IMR-90 (cell line): ENCODE measurements at regions not wholly inside any gene's neighbourhood (a gene's known extent, or its start where the extent isn't known, plus 50 kb on each side); places are given as distances from the start of the nearest gene placed in this dataset.
"Not testable (repeated sequence)": the region's sequence is repeated elsewhere in the genome, so short reads cannot be mapped to it uniquely, and the experiment has no call there.

Experiments
- ATAC-seq: fragments of 200-7000 bp; cut with Tn5 transposase; 2 replicates; pipeline ENCODE4 v1.9.1; 2020; ENCODE audit warnings: low read depth, mild to moderate bottlenecking, moderate library complexity
- BruUV-seq: library from RNA; stranded (reverse); fragments of 400-500 nt; replicated peaks from 2 replicates; lab custom pipeline; 2021; lab: Mats Ljungman, UMichigan
- CTCF ChIA-PET: fragments of 300-600 bp; formaldehyde crosslinking; extraction: SDS; loops from one replicate; lab custom pipeline; 2021; ENCODE audit warnings: antibody characterized with exemption; lab: Yijun Ruan, JAX
- POLR2A ChIA-PET: fragments of 300-600 bp; sonication (Branson Sonifier 250); formaldehyde crosslinking; loops from one replicate; lab custom pipeline; 2022; ENCODE audit warnings: antibody characterized with exemption; ENCODE audit not compliant: unreplicated experiment; lab: Charles Lee
- DNase-seq: peaks from one replicate; pipeline ENCODE4 v3.0.0; 2013
- H2AFZ ChIP-seq: replicated peaks from 2 replicates; pipeline ENCODE3; 2013; ENCODE audit warnings: low read length, mild to moderate bottlenecking; ENCODE audit not compliant: poor library complexity
- H2AK5ac ChIP-seq: 2 replicates; pipeline ENCODE4 v1.6.1; 2013; ENCODE audit warnings: low read depth, low read length, inconsistent platforms
- H2AK9ac ChIP-seq: replicated peaks from 2 replicates; pipeline ENCODE3; 2013; ENCODE audit warnings: mild to moderate bottlenecking, low read depth, low read length, moderate library complexity; ENCODE audit not compliant: poor library complexity
- H2BK120ac ChIP-seq: 2 replicates; pipeline ENCODE4 v1.6.1; 2013; ENCODE audit warnings: low read depth, low read length, inconsistent platforms
- H2BK15ac ChIP-seq: 3 replicates; pipeline ENCODE4 v1.6.1; 2013; ENCODE audit warnings: low read depth, low read length, inconsistent platforms
- H2BK20ac ChIP-seq: 2 replicates; pipeline ENCODE4 v1.6.1; 2013; ENCODE audit warnings: low read depth, mild to moderate bottlenecking, inconsistent platforms, low read length, moderate library complexity
- H2BK5ac ChIP-seq: 2 replicates; pipeline ENCODE4 v1.6.1; 2013; ENCODE audit warnings: mild to moderate bottlenecking, low read depth, low read length, inconsistent platforms; ENCODE audit not compliant: poor library complexity, severe bottlenecking
- H3K14ac ChIP-seq: replicated peaks from 2 replicates; pipeline ENCODE4 v1.6.1; 2013; ENCODE audit warnings: low read depth, low read length, inconsistent platforms
- H3K18ac ChIP-seq: 2 replicates; pipeline ENCODE4 v1.6.1; 2013; ENCODE audit warnings: low read depth, low read length, control low read depth
- H3K23ac ChIP-seq: 2 replicates; pipeline ENCODE4 v1.6.1; 2013; ENCODE audit warnings: low read depth, low read length, inconsistent platforms
- H3K27ac ChIP-seq: 2 replicates; pipeline ENCODE4 v1.5.1; 2013; ENCODE audit warnings: mild to moderate bottlenecking, control low read depth, low read length; ENCODE audit not compliant: insufficient read depth
- H3K27me3 ChIP-seq: 2 replicates; pipeline ENCODE4 v1.6.1; 2013; ENCODE audit warnings: low read length; ENCODE audit not compliant: control insufficient read depth, insufficient read depth
- H3K36me3 ChIP-seq: 2 replicates; pipeline ENCODE4 v1.6.1; 2013; ENCODE audit warnings: low read length, mixed read lengths; ENCODE audit not compliant: control insufficient read depth, insufficient read depth
- H3K4ac ChIP-seq: 2 replicates; pipeline ENCODE4 v1.6.1; 2013; ENCODE audit warnings: low read depth, low read length, inconsistent platforms
- H3K4me1 ChIP-seq: 2 replicates; pipeline ENCODE4 v1.6.1; 2013; ENCODE audit warnings: low read length, mixed read lengths; ENCODE audit not compliant: control insufficient read depth, insufficient read depth
- H3K4me2 ChIP-seq: 2 replicates; pipeline ENCODE4 v1.6.1; 2013; ENCODE audit warnings: low read depth, mild to moderate bottlenecking, control low read depth, low read length, moderate library complexity
- H3K4me3 ChIP-seq: 2 replicates; pipeline ENCODE4 v1.5.1; 2013; ENCODE audit warnings: low read depth, mild to moderate bottlenecking, control low read depth, low read length, moderate library complexity; ENCODE audit not compliant: insufficient read depth
- H3K56ac ChIP-seq: 2 replicates; pipeline ENCODE4 v1.6.1; 2013; ENCODE audit warnings: low read length, inconsistent platforms; ENCODE audit not compliant: insufficient read depth; ENCODE audit errors: extremely low read depth
- H3K79me1 ChIP-seq, 2 experiments: 2 replicates each; pipeline ENCODE4 v1.6.1; 2013; ENCODE audit warnings: low read length in 2 of 2, inconsistent platforms in 1 of 2, low read depth in 1 of 2
- H3K9ac ChIP-seq: 2 replicates; pipeline ENCODE4 v1.6.1; 2013; ENCODE audit warnings: low read depth, low read length, control low read depth
- H3K9me1 ChIP-seq: 2 replicates; pipeline ENCODE4 v1.6.1; 2013; ENCODE audit warnings: low read length, inconsistent platforms; ENCODE audit not compliant: insufficient read depth
- H3K9me3 ChIP-seq: 2 replicates; pipeline ENCODE4 v1.6.1; 2013; ENCODE audit warnings: low read length; ENCODE audit not compliant: control insufficient read depth, insufficient read depth
- H4K20me1 ChIP-seq: 2 replicates; pipeline ENCODE4 v1.6.1; 2013; ENCODE audit warnings: low read length, inconsistent platforms; ENCODE audit not compliant: insufficient read depth
- H4K5ac ChIP-seq: 2 replicates; pipeline ENCODE4 v1.6.1; 2013; ENCODE audit warnings: mild to moderate bottlenecking, low read depth, low read length, control low read depth
- H4K8ac ChIP-seq, 2 experiments: 2 replicates each; pipeline ENCODE4 v1.6.1; 2013; ENCODE audit warnings: low read depth in 2 of 2, low read length in 2 of 2, control low read depth in 1 of 2, inconsistent platforms in 1 of 2
- H4K91ac ChIP-seq: 2 replicates; pipeline ENCODE4 v1.6.1; 2013; ENCODE audit warnings: low read depth, low read length, inconsistent platforms; ENCODE audit not compliant: insufficient read depth
- WGBS, 2 experiments: methylation state at CpG; one replicate each; pipeline versions ENCODE4 v1.1.5 to v1.1.7; 2013; ENCODE audit warnings: missing lambda C conversion rate in 2 of 2; ENCODE audit not compliant: insufficient read length in 1 of 2; ENCODE audit errors: extremely low coverage in 2 of 2; 5-methylcytosine and 5-hydroxymethylcytosine counted together
- dilution Hi-C: fragments of 300-500 bp; cut with HindIII; formaldehyde crosslinking; loops from one replicate; pipeline ENCODE4 v1.14.3; 2018; ENCODE audit warnings: low sequenced_read_pairs; ENCODE audit not compliant: unreplicated experiment
- in situ Hi-C: fragments of 300-500 bp; cut with MboI; formaldehyde crosslinking; loops from 3 replicates; pipeline ENCODE4 v1.14.3; 2019; ENCODE audit warnings: low sequenced_read_pairs, inconsistent platforms, mixed read lengths
- intact Hi-C: fragments of 100-400 bp; cut with micrococcal nuclease; formaldehyde crosslinking; loops from 2 replicates; pipeline ENCODE4 v1.10.0; 2022

DNA sequence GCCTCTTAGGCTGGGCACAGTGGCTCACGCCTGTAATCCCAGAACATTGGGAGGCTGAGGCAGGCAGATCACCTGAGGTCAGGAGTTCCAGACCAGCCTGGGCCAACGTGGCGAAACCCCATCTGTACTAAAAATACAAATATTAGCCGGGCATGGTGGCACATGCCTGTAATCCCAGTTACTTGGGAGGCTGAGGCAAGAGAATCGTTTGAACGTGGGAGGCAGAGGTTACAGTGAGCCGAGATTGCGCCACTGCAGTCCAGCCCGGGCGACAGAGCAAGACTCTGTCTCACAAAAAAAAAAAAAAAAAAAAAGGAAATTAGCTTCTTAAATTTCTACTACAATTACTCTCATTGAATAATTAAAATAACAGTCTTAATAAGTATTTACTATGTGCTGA lies 52.4 kb upstream of the JARID2 start:
- H3K18ac ChIP-seq, intact Hi-C loops, H3K4me1 ChIP-seq, H3K79me1 ChIP-seq, ATAC-seq, H3K27ac ChIP-seq, H2BK15ac ChIP-seq, H2BK120ac ChIP-seq, H3K9ac ChIP-seq, H3K4me2 ChIP-seq, H3K4me3 ChIP-seq, H2AK9ac ChIP-seq, H3K27me3 ChIP-seq, H3K23ac ChIP-seq, H3K36me3 ChIP-seq, CTCF ChIA-PET, in situ Hi-C loops, POLR2A ChIA-PET, H4K5ac ChIP-seq, H4K91ac ChIP-seq, H2AK5ac ChIP-seq, H4K8ac ChIP-seq, H3K4ac ChIP-seq, DNase-seq, H3K9me1 ChIP-seq, H3K9me3 ChIP-seq, BruUV-seq, H2AFZ ChIP-seq, H2BK5ac ChIP-seq, H3K14ac ChIP-seq, dilution Hi-C loops, H2BK20ac ChIP-seq, H4K20me1 ChIP-seq, H3K56ac ChIP-seq: not testable (repeated sequence)
- WGBS, 2 experiments, result no CpG with 5 or more reads among the region's 10 CpGs
